Neural cell (in vitro differentiated cells): ENCODE measurements at regions not wholly inside any gene's neighbourhood (a gene's known extent, or its start where the extent isn't known, plus 50 kb on each side); places are given as distances from the start of the nearest gene placed in this dataset.
"Not testable (repeated sequence)": the region's sequence is repeated elsewhere in the genome, so short reads cannot be mapped to it uniquely, and the experiment has no call there.

Experiments
- H2AFZ ChIP-seq: fragments of 200-600, 300-800 bp; sonication (generic), shearing (Covaris generic); 2 replicates; pipeline ENCODE4 v1.6.0; 2014; ENCODE audit warnings: low read depth, mild to moderate bottlenecking, antibody characterized with exemption, low read length, moderate library complexity
- H3F3A ChIP-seq: fragments of 200-600 bp; shearing (Covaris generic); 2 replicates; pipeline ENCODE4 v1.6.1; 2016; ENCODE audit warnings: mild to moderate bottlenecking, moderate library complexity, mixed read lengths, antibody characterized with exemption, low read length; ENCODE audit not compliant: insufficient read depth, poor library complexity, severe bottlenecking
- H3K27ac ChIP-seq: fragments of 200-600, 300-800 bp; sonication (generic), shearing (Covaris generic); 2 replicates; pipeline ENCODE4 v1.5.1; 2014; ENCODE audit warnings: mild to moderate bottlenecking, low read length, moderate library complexity
- H3K27me3 ChIP-seq: fragments of 300-800, 200-600 bp; sonication (generic), shearing (Covaris generic); 2 replicates; pipeline ENCODE4 v1.6.0; 2014; ENCODE audit warnings: mild to moderate bottlenecking, low read depth, low read length, moderate library complexity; ENCODE audit not compliant: insufficient read depth
- H3K36me3 ChIP-seq: fragments of 300-800, 200-600 bp; sonication (generic), shearing (Covaris generic); 2 replicates; pipeline ENCODE4 v1.5.1; 2014; ENCODE audit warnings: mild to moderate bottlenecking, antibody characterized with exemption, low read length, moderate library complexity; ENCODE audit not compliant: insufficient read depth
- H3K4me2 ChIP-seq: fragments of 300-800, 200-600 bp; sonication (generic), shearing (Covaris generic); 2 replicates; pipeline ENCODE4 v1.6.0; 2014; ENCODE audit warnings: mild to moderate bottlenecking, low read length
- H3K4me3 ChIP-seq: fragments of 300-800, 200-600 bp; sonication (generic), shearing (Covaris generic); 2 replicates; pipeline ENCODE4 v1.5.1; 2014; ENCODE audit warnings: mild to moderate bottlenecking, low read length, moderate library complexity
- H3K79me2 ChIP-seq: fragments of 200-600 bp; shearing (Covaris generic); replicated peaks from 2 replicates; pipeline ENCODE4 v1.6.0; 2014; ENCODE audit warnings: mild to moderate bottlenecking, low read length, moderate library complexity; ENCODE audit not compliant: insufficient read depth
- H3K9ac ChIP-seq: fragments of 300-800, 200-600 bp; sonication (generic), shearing (Covaris generic); 2 replicates; pipeline ENCODE4 v1.6.1; 2016; ENCODE audit warnings: mild to moderate bottlenecking, low read length, mixed read lengths
- H3K9me2 ChIP-seq: fragments of 200-600 bp; shearing (Covaris generic); 2 replicates; pipeline ENCODE4 v1.6.1; 2016; ENCODE audit warnings: mild to moderate bottlenecking, low read length, mixed read lengths; ENCODE audit not compliant: insufficient read depth
- H3K9me3 ChIP-seq: fragments of 200-600, 300-800 bp; sonication (generic), shearing (Covaris generic); 2 replicates; pipeline ENCODE4 v1.6.1; 2016; ENCODE audit warnings: mild to moderate bottlenecking, mixed run types, low read length, moderate library complexity, mixed read lengths
- H4K20me1 ChIP-seq: fragments of 200-600 bp; shearing (Covaris generic); 2 replicates; pipeline ENCODE4 v1.6.1; 2016; ENCODE audit warnings: mild to moderate bottlenecking, mixed run types; ENCODE audit not compliant: insufficient read depth
- EP300 ChIP-seq: fragments of 450-650 bp; conservative IDR thresholded peaks from 2 replicates; pipeline ENCODE4 v1.6.1; 2014; ENCODE audit warnings: antibody characterized with exemption, mild to moderate bottlenecking, moderate library complexity; ENCODE audit not compliant: poor library complexity, severe bottlenecking
- EZH2 ChIP-seq: fragments of 200-600, 300-800 bp; shearing (Covaris generic), sonication (generic); IDR thresholded peaks from 2 replicates; pipeline ENCODE4 v1.6.1; 2014; ENCODE audit warnings: antibody characterized with exemption, low read length, borderline replicate concordance, mild to moderate bottlenecking; ENCODE audit not compliant: insufficient read depth, poor library complexity, severe bottlenecking
- POLR2AphosphoS5 ChIP-seq: IDR thresholded peaks from 2 replicates; pipeline ENCODE4 v1.6.1; 2012
- RAD21 ChIP-seq: fragments of 450-650 bp; conservative IDR thresholded peaks from 2 replicates; pipeline ENCODE4 v1.6.1; 2014; ENCODE audit warnings: antibody characterized with exemption, mild to moderate bottlenecking, moderate library complexity
- REST ChIP-seq: IDR thresholded peaks from 2 replicates; pipeline ENCODE4 v1.6.1; 2012; ENCODE audit warnings: borderline replicate concordance
- SMC3 ChIP-seq: fragments of 450-650 bp; conservative IDR thresholded peaks from 2 replicates; pipeline ENCODE4 v1.6.1; 2014; ENCODE audit warnings: antibody characterized with exemption, mild to moderate bottlenecking, moderate library complexity; ENCODE audit not compliant: poor library complexity
- TAF1 ChIP-seq: IDR thresholded peaks from 2 replicates; pipeline ENCODE4 v1.6.1; 2012; ENCODE audit warnings: low read depth

- TF ChIP-seq POLR2AphosphoS5 (peak; percentile 50), SMC3 (no peak), TAF1 (no peak), REST (no peak), EP300 (peak; percentile 55), EZH2 (no peak)
- H3K9me3 ChIP-seq, result no peaks in the 10 kb centered on the region
- no peaks in the 10 kb centered on the region for H3F3A ChIP-seq
- H3K27me3 ChIP-seq, result no peaks in the 10 kb centered on the region
- H3K36me3 ChIP-seq, result no peaks in the 10 kb centered on the region
- no peak overlapping the region for H3K9ac ChIP-seq
- H3K4me2 ChIP-seq, result no peak overlapping the region
- H3K9me2 ChIP-seq, result no peaks in the 10 kb centered on the region
- no peaks in the 10 kb centered on the region for H4K20me1 ChIP-seq
- H2AFZ ChIP-seq, result no peak overlapping the region
- no peak overlapping the region for H3K27ac ChIP-seq
- H3K79me2 ChIP-seq, result no peaks in the 10 kb centered on the region
- no peak overlapping the region for H3K4me3 ChIP-seq
These were observed 580.8 kb upstream of the SLC8A1 start for GRCh38 chr2:41032715-41033114.

- no peaks in the 10 kb centered on the region for H3K27me3 ChIP-seq
- no peak overlapping the region for H3K4me2 ChIP-seq
- TF ChIP-seq EP300, result no peak
- no peak overlapping the region for H3K4me3 ChIP-seq
- no peak overlapping the region for H3K9ac ChIP-seq
- no peaks in the 10 kb centered on the region for H3K9me2 ChIP-seq
- H3K27ac ChIP-seq, result no peak overlapping the region
- no peaks in the 10 kb centered on the region for H4K20me1 ChIP-seq
- no peaks in the 10 kb centered on the region for H3F3A ChIP-seq
- no peaks in the 10 kb centered on the region for H3K9me3 ChIP-seq
- no peak overlapping the region for H2AFZ ChIP-seq
- no peaks in the 10 kb centered on the region for H3K79me2 ChIP-seq
- H3K36me3 ChIP-seq, result no peaks in the 10 kb centered on the region
These were observed 581.2 kb upstream of the SLC8A1 start for GRCh38 chr2:41033127-41033526.

- no peak overlapping the region for H3K4me3 ChIP-seq
- H3K27ac ChIP-seq, result no peak overlapping the region
- H3K4me2 ChIP-seq, result no peak overlapping the region
- H3K36me3 ChIP-seq, result no peaks in the 10 kb centered on the region
- H2AFZ ChIP-seq, result no peak overlapping the region
- H4K20me1 ChIP-seq, result no peaks in the 10 kb centered on the region
- no peaks in the 10 kb centered on the region for H3K9me2 ChIP-seq
- H3F3A ChIP-seq, result no peaks in the 10 kb centered on the region
- TF ChIP-seq TAF1 (no peak), RAD21 (no peak)
- no peaks in the 10 kb centered on the region for H3K27me3 ChIP-seq
- H3K79me2 ChIP-seq, result no peaks in the 10 kb centered on the region
- H3K9me3 ChIP-seq, result no peaks in the 10 kb centered on the region
- H3K9ac ChIP-seq, result no peak overlapping the region
These were observed 586.5 kb upstream of the SLC8A1 start for GRCh38 chr2:41038408-41038807.

- H3K9me3 ChIP-seq, H3F3A ChIP-seq, H3K9me2 ChIP-seq, H3K9ac ChIP-seq, H3K79me2 ChIP-seq, H3K27ac ChIP-seq, H3K36me3 ChIP-seq, H3K4me3 ChIP-seq, H3K27me3 ChIP-seq, H3K4me2 ChIP-seq, H2AFZ ChIP-seq, H4K20me1 ChIP-seq: not testable (repeated sequence)
These were observed 587.9 kb upstream of the SLC8A1 start for GRCh38 chr2:41039750-41040149.
